ENCODE measurements at regions not wholly inside any gene's neighbourhood (a gene's known extent, or its start where the extent isn't known, plus 50 kb on each side); places are given as distances from the start of the nearest gene placed in this dataset.

- TF ChIP-seq EP300 (conservative IDR thresholded peaks at IDR 0.05; ENCODE audit: poor library complexity, severe bottlenecking) (no peak), EZH2 (IDR thresholded peaks at IDR 0.05; ENCODE audit: borderline replicate concordance, insufficient read depth, low read length, poor library complexity, severe bottlenecking) (no peak), RAD21 (conservative IDR thresholded peaks at IDR 0.05) (no peak), SMC3 (conservative IDR thresholded peaks at IDR 0.05; ENCODE audit: poor library complexity) (no peak), TAF1 (IDR thresholded peaks at IDR 0.05; ENCODE audit: low read depth) (no peak), MXI1 (conservative IDR thresholded peaks at IDR 0.05; ENCODE audit: poor library complexity, severe bottlenecking) (no peak), POLR2AphosphoS5 (IDR thresholded peaks at IDR 0.05) (no peak)
- TF ChIP-seq, protein P1, sequence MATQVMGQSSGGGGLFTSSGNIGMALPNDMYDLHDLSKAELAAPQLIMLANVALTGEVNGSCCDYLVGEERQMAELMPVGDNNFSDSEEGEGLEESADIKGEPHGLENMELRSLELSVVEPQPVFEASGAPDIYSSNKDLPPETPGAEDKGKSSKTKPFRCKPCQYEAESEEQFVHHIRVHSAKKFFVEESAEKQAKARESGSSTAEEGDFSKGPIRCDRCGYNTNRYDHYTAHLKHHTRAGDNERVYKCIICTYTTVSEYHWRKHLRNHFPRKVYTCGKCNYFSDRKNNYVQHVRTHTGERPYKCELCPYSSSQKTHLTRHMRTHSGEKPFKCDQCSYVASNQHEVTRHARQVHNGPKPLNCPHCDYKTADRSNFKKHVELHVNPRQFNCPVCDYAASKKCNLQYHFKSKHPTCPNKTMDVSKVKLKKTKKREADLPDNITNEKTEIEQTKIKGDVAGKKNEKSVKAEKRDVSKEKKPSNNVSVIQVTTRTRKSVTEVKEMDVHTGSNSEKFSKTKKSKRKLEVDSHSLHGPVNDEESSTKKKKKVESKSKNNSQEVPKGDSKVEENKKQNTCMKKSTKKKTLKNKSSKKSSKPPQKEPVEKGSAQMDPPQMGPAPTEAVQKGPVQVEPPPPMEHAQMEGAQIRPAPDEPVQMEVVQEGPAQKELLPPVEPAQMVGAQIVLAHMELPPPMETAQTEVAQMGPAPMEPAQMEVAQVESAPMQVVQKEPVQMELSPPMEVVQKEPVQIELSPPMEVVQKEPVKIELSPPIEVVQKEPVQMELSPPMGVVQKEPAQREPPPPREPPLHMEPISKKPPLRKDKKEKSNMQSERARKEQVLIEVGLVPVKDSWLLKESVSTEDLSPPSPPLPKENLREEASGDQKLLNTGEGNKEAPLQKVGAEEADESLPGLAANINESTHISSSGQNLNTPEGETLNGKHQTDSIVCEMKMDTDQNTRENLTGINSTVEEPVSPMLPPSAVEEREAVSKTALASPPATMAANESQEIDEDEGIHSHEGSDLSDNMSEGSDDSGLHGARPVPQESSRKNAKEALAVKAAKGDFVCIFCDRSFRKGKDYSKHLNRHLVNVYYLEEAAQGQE (IDR thresholded peaks at IDR 0.05; ENCODE audit: borderline replicate concordance) = no peak
- TF ChIP-seq, protein P2, sequence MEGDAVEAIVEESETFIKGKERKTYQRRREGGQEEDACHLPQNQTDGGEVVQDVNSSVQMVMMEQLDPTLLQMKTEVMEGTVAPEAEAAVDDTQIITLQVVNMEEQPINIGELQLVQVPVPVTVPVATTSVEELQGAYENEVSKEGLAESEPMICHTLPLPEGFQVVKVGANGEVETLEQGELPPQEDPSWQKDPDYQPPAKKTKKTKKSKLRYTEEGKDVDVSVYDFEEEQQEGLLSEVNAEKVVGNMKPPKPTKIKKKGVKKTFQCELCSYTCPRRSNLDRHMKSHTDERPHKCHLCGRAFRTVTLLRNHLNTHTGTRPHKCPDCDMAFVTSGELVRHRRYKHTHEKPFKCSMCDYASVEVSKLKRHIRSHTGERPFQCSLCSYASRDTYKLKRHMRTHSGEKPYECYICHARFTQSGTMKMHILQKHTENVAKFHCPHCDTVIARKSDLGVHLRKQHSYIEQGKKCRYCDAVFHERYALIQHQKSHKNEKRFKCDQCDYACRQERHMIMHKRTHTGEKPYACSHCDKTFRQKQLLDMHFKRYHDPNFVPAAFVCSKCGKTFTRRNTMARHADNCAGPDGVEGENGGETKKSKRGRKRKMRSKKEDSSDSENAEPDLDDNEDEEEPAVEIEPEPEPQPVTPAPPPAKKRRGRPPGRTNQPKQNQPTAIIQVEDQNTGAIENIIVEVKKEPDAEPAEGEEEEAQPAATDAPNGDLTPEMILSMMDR (IDR thresholded peaks at IDR 0.05; ENCODE audit: poor library complexity, severe bottlenecking) = no peak
- Histone ChIP-seq H3K4me2 (ENCODE audit: low read length) (no peak overlapping the region), H2AFZ (ENCODE audit: low read depth, low read length) (no peak overlapping the region)
Measured at GRCh38 chr21:23939369-23940065, 1667.8 kb downstream of the MRPL39 start.

GRCh38 chr21:23936991-23937390 lies 1670.3 kb downstream of the MRPL39 start:
- Histone ChIP-seq H3K36me3 (ENCODE audit: insufficient read depth, low read length) (no peaks in the 10 kb centered on the region), H3K79me2 (replicated peaks; ENCODE audit: insufficient read depth, low read length) (no peaks in the 10 kb centered on the region), H3K27ac (ENCODE audit: low read length) (no peak overlapping the region), H3K9me2 (ENCODE audit: insufficient read depth, low read length) (no peaks in the 10 kb centered on the region), H3K4me2 (ENCODE audit: low read length) (no peak overlapping the region), H4K20me1 (ENCODE audit: insufficient read depth) (no peaks in the 10 kb centered on the region), H2AFZ (ENCODE audit: low read depth, low read length) (no peak overlapping the region), H3K9me3 (ENCODE audit: low read length) (no peaks in the 10 kb centered on the region), H3K27me3 (ENCODE audit: insufficient read depth, low read depth, low read length) (no peaks in the 10 kb centered on the region), H3F3A (ENCODE audit: insufficient read depth, low read length, poor library complexity, severe bottlenecking) (no peaks in the 10 kb centered on the region), H3K4me3 (ENCODE audit: low read length) (no peak overlapping the region), H3K9ac (ENCODE audit: low read length) (no peak overlapping the region)
- TF ChIP-seq, protein P2 (IDR thresholded peaks at IDR 0.05; ENCODE audit: poor library complexity, severe bottlenecking) = no peak
- TF ChIP-seq EP300 (conservative IDR thresholded peaks at IDR 0.05; ENCODE audit: poor library complexity, severe bottlenecking) = no peak
- TF ChIP-seq, protein P1 (IDR thresholded peaks at IDR 0.05; ENCODE audit: borderline replicate concordance) = no peak
- TF ChIP-seq TAF1 (IDR thresholded peaks at IDR 0.05; ENCODE audit: low read depth) = no peak
- no peak for TF ChIP-seq POLR2AphosphoS5 (IDR thresholded peaks at IDR 0.05)
- no peak for TF ChIP-seq RAD21 (conservative IDR thresholded peaks at IDR 0.05)
- TF ChIP-seq EZH2 (IDR thresholded peaks at IDR 0.05; ENCODE audit: borderline replicate concordance, insufficient read depth, low read length, poor library complexity, severe bottlenecking) = no peak
- no peak for TF ChIP-seq MXI1 (conservative IDR thresholded peaks at IDR 0.05; ENCODE audit: poor library complexity, severe bottlenecking)
- TF ChIP-seq SMC3 (conservative IDR thresholded peaks at IDR 0.05; ENCODE audit: poor library complexity) = no peak

More at GRCh38 chr21:23939369-23940065, 1667.8 kb downstream of the MRPL39 start:
- Histone ChIP-seq H3K9me2 (ENCODE audit: insufficient read depth, low read length) (no peaks in the 10 kb centered on the region), H3K27ac (ENCODE audit: low read length) (no peak overlapping the region), H3K9ac (ENCODE audit: low read length) (no peak overlapping the region), H3K79me2 (replicated peaks; ENCODE audit: insufficient read depth, low read length) (no peaks in the 10 kb centered on the region), H4K20me1 (ENCODE audit: insufficient read depth) (no peaks in the 10 kb centered on the region), H3F3A (ENCODE audit: insufficient read depth, low read length, poor library complexity, severe bottlenecking) (no peaks in the 10 kb centered on the region), H3K36me3 (ENCODE audit: insufficient read depth, low read length) (no peaks in the 10 kb centered on the region), H3K27me3 (ENCODE audit: insufficient read depth, low read depth, low read length) (no peaks in the 10 kb centered on the region), H3K4me3 (ENCODE audit: low read length) (no peak overlapping the region), H3K9me3 (ENCODE audit: low read length) (no peaks in the 10 kb centered on the region)

All from neural cell (in vitro differentiated cells).